Neural progenitor cell (in vitro differentiated cells): ENCODE measurements at regions not wholly inside any gene's neighbourhood (a gene's known extent, or its start where the extent isn't known, plus 50 kb on each side); places are given as distances from the start of the nearest gene placed in this dataset.

Experiments
- DNase-seq: peaks from one replicate; pipeline ENCODE4 v3.0.0-alpha.2; 2016; ENCODE audit warnings: low spot score
- H2AFZ ChIP-seq: fragments of 200-600 bp; sonication (generic); replicated peaks from 2 replicates; pipeline ENCODE4 v1.6.1; 2016; ENCODE audit warnings: antibody characterized with exemption
- H3F3A ChIP-seq: fragments of 200-600 bp; sonication (generic); 2 replicates; pipeline ENCODE4 v1.6.1; 2016; ENCODE audit warnings: antibody characterized with exemption, low read depth
- H3K27ac ChIP-seq: fragments of 200-600 bp; sonication (generic); 2 replicates; pipeline ENCODE4 v1.5.1; 2016; ENCODE audit warnings: mild to moderate bottlenecking
- H3K27me3 ChIP-seq: fragments of 200-600 bp; sonication (generic); 2 replicates; pipeline ENCODE4 v1.6.1; 2016; ENCODE audit warnings: mild to moderate bottlenecking, moderate library complexity
- H3K36me3 ChIP-seq: fragments of 200-600 bp; sonication (generic); 2 replicates; pipeline ENCODE4 v1.5.1; 2016
- H3K4me1 ChIP-seq: fragments of 200-600 bp; sonication (generic); 2 replicates; pipeline ENCODE4 v1.6.1; 2016; ENCODE audit warnings: mixed run types
- H3K4me2 ChIP-seq: fragments of 200-600 bp; sonication (generic); 2 replicates; pipeline ENCODE4 v1.6.1; 2016
- H3K4me3 ChIP-seq: fragments of 200-600 bp; sonication (generic); 2 replicates; pipeline ENCODE4 v1.5.1; 2016
- H3K79me2 ChIP-seq: fragments of 200-600 bp; sonication (generic); 2 replicates; pipeline ENCODE4 v1.6.1; 2016; ENCODE audit warnings: low read depth
- H3K9ac ChIP-seq: fragments of 200-600 bp; sonication (generic); 2 replicates; pipeline ENCODE4 v1.6.1; 2016
- H3K9me3 ChIP-seq: fragments of 200-600 bp; sonication (generic); 2 replicates; pipeline ENCODE4 v1.5.1; 2016; ENCODE audit warnings: low read depth
- H4K20me1 ChIP-seq: fragments of 200-600 bp; sonication (generic); 2 replicates; pipeline ENCODE4 v1.6.1; 2016; ENCODE audit warnings: low read depth
- H3K27ac Mint-ChIP-seq: 3 replicates; pipeline ENCODE4 v1.8.0; 2021; ENCODE audit warnings: mixed read lengths
- H3K27me3 Mint-ChIP-seq: 2 replicates; pipeline ENCODE4 v1.8.0; 2022; ENCODE audit warnings: low read depth, mild to moderate bottlenecking, inconsistent platforms, moderate library complexity, mixed read lengths; ENCODE audit not compliant: insufficient read depth
- H3K36me3 Mint-ChIP-seq: 3 replicates; pipeline ENCODE4 v1.8.0; 2021; ENCODE audit warnings: mixed read lengths
- H3K4me1 Mint-ChIP-seq: 3 replicates; pipeline ENCODE4 v1.8.0; 2021; ENCODE audit warnings: mixed read lengths
- H3K4me3 Mint-ChIP-seq: 3 replicates; pipeline ENCODE4 v1.8.0; 2021; ENCODE audit warnings: mild to moderate bottlenecking, moderate library complexity, mixed read lengths
- H3K9me3 Mint-ChIP-seq: 3 replicates; pipeline ENCODE4 v1.8.0; 2020; ENCODE audit warnings: mixed read lengths
- CTCF ChIP-seq: fragments of 200-600 bp; sonication (generic); IDR thresholded peaks from 2 replicates; pipeline ENCODE4 v1.5.1; 2017; ENCODE audit warnings: antibody characterized with exemption, mild to moderate bottlenecking
- EZH2 ChIP-seq: fragments of 200-600 bp; sonication (generic); IDR thresholded peaks from 2 replicates; pipeline ENCODE4 v1.6.1; 2017; ENCODE audit warnings: antibody characterized with exemption, mild to moderate bottlenecking, moderate library complexity
- EZH2phosphoT487 ChIP-seq: fragments of 200-600 bp; sonication (generic); IDR thresholded peaks from 2 replicates; pipeline ENCODE4 v1.6.1; 2017; ENCODE audit warnings: antibody characterized with exemption

DNA sequence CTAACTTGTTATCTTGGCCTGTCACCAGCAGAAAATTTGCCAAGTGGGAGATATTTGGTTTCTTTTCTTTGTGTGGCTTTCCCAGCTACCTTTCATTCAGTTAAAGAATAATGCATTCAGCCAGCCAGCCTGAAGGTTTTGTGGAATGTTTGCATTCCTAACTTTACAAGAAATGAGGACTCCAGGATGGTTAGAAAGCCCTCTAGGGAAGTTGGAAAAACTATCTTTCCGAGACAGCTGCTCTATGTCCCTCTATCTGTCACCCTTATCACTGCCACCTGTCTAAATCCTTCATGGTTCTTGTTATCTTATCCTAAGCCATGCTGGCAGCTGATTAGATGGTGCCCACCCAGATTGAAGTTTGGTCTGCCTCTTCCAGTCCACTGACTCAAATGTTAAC, 384.2 kb downstream of the SH3BGRL start:
- H3F3A ChIP-seq, result no peaks in the 10 kb centered on the region
- Mint-ChIP-seq H3K4me3 (no peak overlapping the region), H3K27me3 (peaks cover 4% of the 10 kb centered on the region), H3K9me3 (no peaks in the 10 kb centered on the region), H3K27ac (no peak overlapping the region), H3K36me3 (no peaks in the 10 kb centered on the region), H3K4me1 (no peaks in the 10 kb centered on the region)
- no peaks in the 10 kb centered on the region for H3K4me1 ChIP-seq
- no peaks in the 10 kb centered on the region for H3K79me2 ChIP-seq
- no peak overlapping the region for H3K9ac ChIP-seq
- no peak overlapping the region for H2AFZ ChIP-seq
- no peak for TF ChIP-seq EZH2phosphoT487
- TF ChIP-seq EZH2, result no peak
- no peak for TF ChIP-seq CTCF
- no peak overlapping the region for H3K4me3 ChIP-seq
- H3K9me3 ChIP-seq, result peaks cover 8% of the 10 kb centered on the region
- no peak for DNase-seq
- no peak overlapping the region for H3K27ac ChIP-seq
- no peaks in the 10 kb centered on the region for H3K27me3 ChIP-seq
- H3K36me3 ChIP-seq, result no peaks in the 10 kb centered on the region
- no peaks in the 10 kb centered on the region for H4K20me1 ChIP-seq
- H3K4me2 ChIP-seq, result no peak overlapping the region

DNA sequence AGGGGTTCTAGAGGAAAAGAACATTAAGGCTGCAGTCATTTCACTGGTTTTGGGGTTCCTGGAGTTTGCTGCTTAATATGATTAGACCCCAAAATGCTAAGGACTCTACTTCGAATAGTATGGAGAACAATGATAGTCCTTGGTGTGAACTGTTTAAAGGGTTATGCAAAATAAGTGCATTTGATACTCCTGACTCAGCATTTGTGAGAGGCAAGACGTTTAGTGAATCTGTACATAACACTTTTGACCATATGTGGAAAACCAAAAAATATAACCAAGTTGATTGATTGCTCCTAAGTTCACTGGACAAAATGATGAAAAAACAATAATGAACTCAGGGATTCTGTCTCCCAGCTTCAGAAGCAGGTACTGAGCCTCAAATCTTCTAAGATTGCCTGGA, 414.1 kb downstream of the SH3BGRL start:
- Histone ChIP-seq H4K20me1 (no peaks in the 10 kb centered on the region), H3K4me3 (no peak overlapping the region), H3K79me2 (no peaks in the 10 kb centered on the region), H2AFZ (no peak overlapping the region), H3K27me3 (no peaks in the 10 kb centered on the region), H3K4me1 (no peaks in the 10 kb centered on the region), H3K36me3 (no peaks in the 10 kb centered on the region), H3K9me3 (peaks cover 14% of the 10 kb centered on the region), H3K27ac (no peak overlapping the region), H3K9ac (no peak overlapping the region), H3K4me2 (no peak overlapping the region), H3F3A (no peaks in the 10 kb centered on the region)
- H3K36me3 Mint-ChIP-seq, result no peaks in the 10 kb centered on the region
- no peak for DNase-seq
- no peak overlapping the region for H3K4me3 Mint-ChIP-seq
- H3K9me3 Mint-ChIP-seq, result peaks cover 2% of the 10 kb centered on the region
- H3K27ac Mint-ChIP-seq, result no peak overlapping the region
- TF ChIP-seq EZH2 (no peak), CTCF (no peak), EZH2phosphoT487 (no peak)
- H3K4me1 Mint-ChIP-seq, result no peaks in the 10 kb centered on the region
- H3K27me3 Mint-ChIP-seq, result no peaks in the 10 kb centered on the region

DNA sequence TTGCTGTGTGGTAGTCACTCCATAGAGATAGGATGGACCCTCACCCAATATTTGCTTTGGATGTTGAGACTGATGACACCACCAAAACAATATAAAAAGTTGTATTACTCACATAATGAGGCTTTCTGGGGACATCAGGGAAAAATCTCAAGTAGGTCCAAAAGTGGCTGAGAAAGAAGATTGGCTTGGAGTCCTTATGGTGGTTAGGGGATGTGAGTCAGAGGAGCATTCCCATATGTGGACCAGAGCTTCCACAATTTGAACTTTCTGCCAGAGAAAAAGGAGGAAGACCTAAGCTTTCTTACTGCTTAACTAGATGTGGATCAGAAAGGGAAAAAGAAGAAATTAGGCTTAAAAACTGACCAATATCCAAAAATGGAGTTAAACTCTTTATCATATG, 460.5 kb downstream of the SH3BGRL start:
- H3K4me3 ChIP-seq, result no peak overlapping the region
- peaks cover 9% of the 10 kb centered on the region for H3K9me3 ChIP-seq
- Mint-ChIP-seq H3K36me3 (no peaks in the 10 kb centered on the region), H3K27me3 (no peaks in the 10 kb centered on the region), H3K4me1 (no peaks in the 10 kb centered on the region), H3K9me3 (peaks cover 2% of the 10 kb centered on the region), H3K4me3 (no peak overlapping the region), H3K27ac (no peak overlapping the region)
- H3K27me3 ChIP-seq, result no peaks in the 10 kb centered on the region
- H3K36me3 ChIP-seq, result no peaks in the 10 kb centered on the region
- TF ChIP-seq EZH2phosphoT487, result no peak
- TF ChIP-seq CTCF, result no peak
- TF ChIP-seq EZH2, result no peak
- no peak for DNase-seq
- no peaks in the 10 kb centered on the region for H3F3A ChIP-seq
- no peak overlapping the region for H3K9ac ChIP-seq
- no peaks in the 10 kb centered on the region for H3K4me1 ChIP-seq
- no peak overlapping the region for H3K27ac ChIP-seq
- no peaks in the 10 kb centered on the region for H4K20me1 ChIP-seq
- no peak overlapping the region for H2AFZ ChIP-seq
- no peak overlapping the region for H3K4me2 ChIP-seq
- no peaks in the 10 kb centered on the region for H3K79me2 ChIP-seq

DNA sequence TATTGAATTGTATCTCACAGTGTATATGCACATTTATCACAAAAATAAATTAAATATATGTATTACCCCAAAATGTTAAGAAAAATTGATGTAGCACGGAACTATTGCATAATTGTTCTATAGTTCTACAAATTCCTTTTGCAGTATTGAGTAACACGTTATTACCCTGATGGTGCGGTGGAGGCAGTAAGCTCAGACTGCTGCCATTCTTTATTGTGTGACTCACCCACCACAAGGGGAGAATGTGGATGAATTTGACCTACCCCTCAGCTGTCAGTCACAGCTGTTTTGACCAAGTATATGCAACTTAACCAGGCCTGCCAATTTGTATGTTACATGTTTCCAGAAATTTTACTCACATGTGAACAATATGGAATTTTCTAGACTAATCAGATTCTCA, 506.6 kb downstream of the SH3BGRL start:
- no peaks in the 10 kb centered on the region for H3F3A ChIP-seq
- H3K4me2 ChIP-seq, result no peak overlapping the region
- Mint-ChIP-seq H3K27me3 (no peaks in the 10 kb centered on the region), H3K27ac (no peak overlapping the region), H3K9me3 (no peaks in the 10 kb centered on the region), H3K36me3 (no peaks in the 10 kb centered on the region), H3K4me1 (no peaks in the 10 kb centered on the region), H3K4me3 (no peak overlapping the region)
- no peaks in the 10 kb centered on the region for H4K20me1 ChIP-seq
- H3K36me3 ChIP-seq, result no peaks in the 10 kb centered on the region
- peaks cover 6% of the 10 kb centered on the region for H3K9me3 ChIP-seq
- no peaks in the 10 kb centered on the region for H3K79me2 ChIP-seq
- H3K9ac ChIP-seq, result no peak overlapping the region
- no peaks in the 10 kb centered on the region for H3K4me1 ChIP-seq
- H2AFZ ChIP-seq, result no peak overlapping the region
- no peaks in the 10 kb centered on the region for H3K27me3 ChIP-seq
- no peak overlapping the region for H3K27ac ChIP-seq
- DNase-seq, result no peak
- TF ChIP-seq EZH2phosphoT487 (no peak), EZH2 (no peak), CTCF (no peak)
- H3K4me3 ChIP-seq, result no peak overlapping the region
